Stimulated activated naive CD8-positive, alpha-beta T cell treated with anti-CD3 and anti-CD28 coated beads, Interleukin-15, Interleukin-2, amounts not matched to agents 100 U/mL and 50 U/mL, for 24 hours (primary cell): ENCODE measurements at regions not wholly inside any gene's neighbourhood (a gene's known extent, or its start where the extent isn't known, plus 50 kb on each side); places are given as distances from the start of the nearest gene placed in this dataset.

Experiments used
- ATAC-seq: fragments of 150-1000 bp; cut with Tn5 transposase; one replicate; pipeline ENCODE4 v1.10.0; 2021
- DNase-seq: peaks from one replicate; pipeline ENCODE4 v3.0.0; 2021

- no peak for DNase-seq
- ATAC-seq, result no peak
Measured at GRCh38 chr6:129778793-129779192, 68.8 kb upstream of the ARHGAP18 start.

- no peak for DNase-seq
- no peak for ATAC-seq
Measured at GRCh38 chr6:129777371-129777770, 67.4 kb upstream of the ARHGAP18 start.

DNA sequence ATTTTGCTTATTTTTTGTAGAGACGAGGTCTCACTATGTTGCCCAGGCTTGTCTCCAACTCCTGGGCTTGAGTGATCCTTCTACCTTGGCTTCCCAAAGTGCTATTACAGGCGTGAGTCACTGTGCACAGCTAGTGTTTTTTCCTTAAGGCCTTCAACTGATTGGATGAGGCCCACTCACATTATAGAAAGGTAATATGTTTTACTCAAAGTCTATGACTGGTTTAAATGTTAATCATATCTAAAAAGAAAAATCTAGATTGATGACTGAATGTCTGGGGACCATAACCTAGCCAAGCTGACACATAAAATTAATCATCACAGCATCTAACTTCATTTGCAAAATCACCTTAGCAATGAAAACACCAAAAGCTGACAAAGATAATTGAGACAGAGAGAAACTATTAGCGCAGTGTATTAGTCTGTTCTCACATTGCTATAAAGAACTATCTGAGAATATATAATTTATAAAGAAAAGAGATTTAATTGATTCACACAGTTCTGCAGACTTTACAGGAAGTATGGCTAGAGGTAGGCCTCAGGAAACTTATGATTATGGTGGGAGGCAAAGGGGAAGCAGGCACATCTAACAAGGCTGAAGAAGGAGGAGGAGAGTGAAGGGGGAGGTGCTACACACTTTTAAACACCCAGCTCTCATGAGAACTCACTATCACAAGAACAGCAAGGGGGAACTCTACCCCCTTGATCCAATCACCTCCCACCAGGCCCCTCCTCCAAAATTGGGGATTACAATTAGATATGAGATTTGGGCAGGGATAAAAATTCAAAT, 66.8 kb upstream of the ARHGAP18 start:
- DNase-seq (no peak), ATAC-seq (no peak)

DNA sequence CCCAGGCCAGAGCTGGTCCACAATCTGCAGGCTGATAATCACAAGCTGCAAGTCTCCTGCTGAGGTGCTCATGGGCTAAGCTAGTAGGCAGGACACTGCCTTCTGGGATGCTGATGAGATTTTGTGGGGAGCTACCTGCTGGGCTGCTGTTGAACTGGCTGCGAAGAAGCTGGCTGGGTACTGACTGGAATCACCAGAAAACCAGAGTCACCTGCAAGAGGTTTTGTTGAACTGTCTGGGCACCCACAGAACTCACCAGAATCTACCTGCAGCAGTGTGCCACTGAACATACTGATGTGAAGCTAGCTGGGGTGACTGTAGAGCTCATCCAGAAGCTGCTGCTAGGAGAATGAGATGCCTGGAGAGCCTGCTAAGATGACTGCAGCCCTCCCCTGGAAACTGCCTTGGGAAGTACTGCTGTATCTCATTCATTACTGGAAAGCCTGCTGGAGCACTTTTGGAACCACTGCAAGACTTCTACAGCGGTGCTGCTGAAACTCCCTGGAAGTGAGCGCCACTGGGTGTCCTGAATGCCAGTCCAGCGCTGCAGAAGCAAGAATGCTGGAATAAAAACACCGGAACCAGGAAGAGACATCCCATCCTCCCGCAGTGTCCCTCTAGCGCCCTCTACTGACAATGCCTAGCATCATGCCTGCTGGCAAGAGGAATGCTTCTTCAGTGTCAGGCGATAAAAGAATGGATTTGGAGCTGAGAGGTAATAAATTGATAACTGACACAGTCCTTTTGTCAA, 64.9 kb upstream of the ARHGAP18 start:
- peak; percentile 40 for ATAC-seq
- DNase-seq, result peak; percentile 70

- DNase-seq (no peak), ATAC-seq (peak; percentile 44)
Measured at GRCh38 chr6:129773304-129773703, 63.3 kb upstream of the ARHGAP18 start.

DNA sequence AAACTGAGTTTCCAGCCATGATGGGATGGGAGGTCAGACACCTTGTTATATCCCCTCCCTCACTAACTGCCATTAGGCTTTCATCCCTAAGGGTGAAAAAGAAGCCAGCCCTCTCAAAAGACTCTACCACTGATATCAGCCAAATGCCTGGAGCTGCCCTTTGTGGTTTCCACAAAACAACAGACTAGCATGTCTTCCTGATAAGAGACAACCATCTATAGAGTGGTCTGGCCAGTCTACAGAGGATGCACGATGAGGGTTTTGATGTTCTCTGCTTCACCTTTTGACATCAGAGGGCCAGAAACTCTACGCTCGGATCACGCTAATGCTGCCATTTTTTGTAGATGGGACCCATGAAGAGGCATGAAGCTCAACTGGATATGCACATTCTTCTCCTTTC, 61.7 kb upstream of the ARHGAP18 start:
- ATAC-seq, result no peak
- no peak for DNase-seq

DNA sequence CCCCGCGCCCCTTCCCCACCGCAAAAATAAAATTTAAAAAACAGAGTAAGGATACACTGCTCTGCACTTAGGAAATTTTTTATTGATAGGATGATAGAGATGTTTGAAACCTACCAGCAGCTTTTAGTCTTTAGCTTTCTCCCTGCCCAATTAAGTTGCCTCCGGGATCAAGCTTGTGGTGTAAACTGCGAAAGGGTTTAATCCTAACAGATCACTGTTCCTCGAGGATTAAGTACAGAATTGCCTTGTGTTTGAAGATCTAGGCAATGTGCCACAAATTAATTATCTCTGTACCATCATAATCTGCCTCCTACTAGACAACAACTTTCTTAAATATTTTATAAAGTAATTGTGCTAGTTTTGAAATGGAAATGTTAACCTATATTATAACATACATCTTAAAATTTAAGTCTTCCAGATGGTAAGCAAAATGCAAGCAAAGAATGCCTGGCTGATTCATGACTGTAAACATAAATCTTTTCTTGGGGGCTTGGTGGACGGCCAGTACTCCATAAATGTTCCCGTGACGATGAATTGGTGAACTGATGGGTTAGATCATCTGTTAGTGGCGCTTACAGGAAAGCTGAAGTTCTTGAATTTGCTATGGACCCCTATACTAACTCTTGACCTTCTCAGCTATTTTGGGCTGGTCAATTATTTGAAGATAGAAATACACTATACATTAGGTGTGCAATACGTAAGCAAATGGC, 58.0 kb upstream of the ARHGAP18 start:
- ATAC-seq (no peak), DNase-seq (no peak)

DNA sequence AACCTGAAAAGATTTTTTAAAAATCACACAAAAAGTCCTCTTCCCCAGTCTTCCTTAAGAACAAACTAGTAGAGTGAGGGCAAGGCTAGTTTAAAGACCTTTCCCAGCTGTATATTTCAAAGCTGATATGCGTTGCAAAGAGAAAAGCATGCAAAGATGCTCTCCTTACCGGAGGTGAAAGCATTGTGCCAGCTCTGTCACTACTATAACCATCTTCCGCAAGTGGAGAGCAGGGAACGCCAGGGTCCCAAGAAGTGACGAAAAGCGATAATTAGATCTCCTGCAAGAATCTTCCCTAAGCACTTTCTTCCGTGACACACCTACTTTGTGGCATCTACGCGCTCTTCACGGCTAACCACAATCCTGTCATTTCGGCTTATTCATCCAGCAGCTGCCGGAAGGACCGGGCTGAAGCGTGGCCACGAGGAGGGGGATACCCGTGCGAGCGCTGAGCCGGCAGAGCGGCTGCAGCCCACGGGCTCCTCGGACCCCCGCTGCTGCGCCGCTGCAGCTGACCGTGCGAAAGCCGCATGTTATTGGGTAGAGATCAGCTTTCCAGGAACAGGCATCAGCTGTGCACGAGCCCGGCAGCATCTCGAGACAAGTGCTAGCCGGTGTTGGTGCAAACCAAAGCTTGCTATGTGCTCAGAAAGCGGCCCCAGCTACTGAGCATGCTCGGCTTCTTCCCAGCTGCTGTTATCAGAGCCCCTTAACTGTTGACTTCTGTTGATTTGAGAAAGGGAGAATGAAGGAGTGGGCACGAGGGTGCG, 57.2 kb upstream of the ARHGAP18 start:
- peak; percentile 73 for DNase-seq
- peak; percentile 92 for ATAC-seq

DNA sequence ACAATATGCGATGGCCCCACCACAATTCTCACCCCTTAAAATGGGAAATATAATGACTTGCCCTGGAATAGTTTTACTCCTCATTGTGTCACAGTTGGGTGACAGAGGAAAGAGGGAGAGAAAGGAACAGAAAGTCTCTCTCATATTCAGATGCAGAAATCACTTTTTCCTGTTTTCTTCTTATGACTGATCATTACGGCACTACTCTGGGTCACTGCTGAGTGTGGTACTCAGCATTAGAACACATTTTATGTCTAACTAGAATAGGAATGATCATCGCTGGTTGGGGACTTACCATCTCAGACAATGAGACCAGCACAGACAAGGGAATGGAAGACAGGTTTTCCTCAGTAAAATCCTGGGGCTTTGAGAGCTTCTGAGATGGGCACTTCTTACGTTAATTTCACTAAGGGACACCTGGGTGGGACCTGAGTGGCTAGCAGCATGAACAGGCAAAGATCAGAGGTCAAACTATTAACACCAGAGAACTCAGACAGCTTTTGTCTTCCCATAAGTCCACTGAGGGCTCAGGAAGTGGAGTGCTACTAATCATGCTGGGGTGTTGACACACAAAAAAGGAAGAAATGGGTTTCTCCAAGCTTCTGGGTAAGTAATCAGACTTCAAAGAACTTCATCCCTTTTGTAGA, 54.9 kb upstream of the ARHGAP18 start:
- ATAC-seq (no peak), DNase-seq (no peak)

DNA sequence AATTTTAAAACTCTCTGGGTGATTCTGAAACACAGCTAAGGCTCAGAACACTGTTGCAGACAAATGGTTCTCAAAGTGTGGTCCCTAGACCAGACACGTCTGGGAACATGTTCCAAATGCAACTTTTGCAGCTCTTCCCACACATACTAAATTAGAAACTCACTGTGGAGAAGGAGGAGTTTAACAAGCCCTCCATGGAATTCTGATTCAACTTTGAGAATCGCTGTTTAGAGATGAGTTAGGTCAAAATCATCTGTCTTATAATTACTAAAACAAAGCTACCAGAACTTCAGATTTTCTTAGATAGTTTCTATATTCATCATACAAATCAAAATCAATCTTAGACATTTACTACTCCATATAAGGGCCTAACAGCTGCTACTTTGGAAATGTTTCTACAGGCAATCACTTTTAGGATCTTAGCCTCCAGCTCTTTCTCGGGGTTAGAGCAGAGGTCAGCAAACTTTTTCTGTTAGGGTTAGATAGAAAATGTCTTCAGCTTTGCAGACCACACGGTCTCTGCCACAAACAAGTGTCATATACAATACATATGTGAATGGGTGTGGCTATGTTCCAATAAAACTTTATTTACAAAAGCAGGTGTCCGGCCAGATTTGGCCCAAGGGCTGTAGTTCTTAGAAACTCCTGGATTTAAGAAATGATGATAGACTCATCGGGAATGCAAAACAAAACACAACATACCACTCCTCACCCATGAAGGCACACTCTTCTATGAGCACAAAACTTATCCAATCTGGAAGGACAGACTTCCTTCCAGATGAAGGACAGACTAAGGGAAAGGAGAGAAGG, 50.0 kb upstream of the ARHGAP18 start:
- DNase-seq, result no peak
- ATAC-seq, result no peak
